MCF 10A (cell line): ENCODE measurements at regions not wholly inside any gene's neighbourhood (a gene's known extent, or its start where the extent isn't known, plus 50 kb on each side); places are given as distances from the start of the nearest gene placed in this dataset.

ENCODE experiments used
- BruUV-seq: library from RNA; stranded (reverse); fragments of 400-500 nt; replicated peaks from 2 replicates; lab custom pipeline; 2021; lab: Mats Ljungman, UMichigan
- CTCF ChIA-PET: fragments of 300-600 bp; sonication (Branson Sonifier 250); formaldehyde crosslinking; extraction: SDS; loops from one replicate; lab custom pipeline; 2021; ENCODE audit warnings: antibody characterized with exemption, inconsistent platforms; lab: Yijun Ruan, JAX
- POLR2A ChIA-PET: fragments of 300-600, 350-650 bp; sonication (Branson Sonifier 250); formaldehyde crosslinking; extraction: SDS; loops from one replicate; lab custom pipeline; 2020; ENCODE audit warnings: antibody characterized with exemption, inconsistent platforms; lab: Yijun Ruan, JAX
- DNase-seq: peaks from one replicate; pipeline ENCODE4 v3.0.0-alpha.2; 2018; ENCODE audit not compliant: unreplicated experiment
- H3K27ac Mint-ChIP-seq: one replicate; pipeline ENCODE4 v1.8.0; 2022; ENCODE audit warnings: mild to moderate bottlenecking, low read depth, mixed read lengths; ENCODE audit not compliant: unreplicated experiment
- H3K27me3 Mint-ChIP-seq: one replicate; pipeline ENCODE4 v1.8.0; 2022; ENCODE audit warnings: mixed read lengths; ENCODE audit not compliant: insufficient read depth, unreplicated experiment
- H3K36me3 Mint-ChIP-seq: one replicate; pipeline ENCODE4 v1.8.0; 2022; ENCODE audit warnings: mild to moderate bottlenecking, moderate library complexity, mixed read lengths; ENCODE audit not compliant: insufficient read depth, unreplicated experiment
- H3K4me1 Mint-ChIP-seq: one replicate; pipeline ENCODE4 v1.8.0; 2022; ENCODE audit warnings: mixed read lengths; ENCODE audit not compliant: insufficient read depth, unreplicated experiment
- H3K4me3 Mint-ChIP-seq: one replicate; pipeline ENCODE4 v1.8.0; 2022; ENCODE audit warnings: mild to moderate bottlenecking, moderate library complexity, mixed read lengths; ENCODE audit not compliant: unreplicated experiment
- H3K9me3 Mint-ChIP-seq: one replicate; pipeline ENCODE4 v1.8.0; 2022; ENCODE audit warnings: mixed read lengths; ENCODE audit not compliant: unreplicated experiment
- intact Hi-C: fragments of 100-400 bp; cut with micrococcal nuclease; formaldehyde crosslinking; loops from 2 replicates; pipeline ENCODE4 v1.14.1; 2022
- TF ChIP-seq, protein P1 (sequence below): fragments of 200-600 bp; IDR thresholded peaks from one replicate; pipeline ENCODE4 v1.8.0; 2022; ENCODE audit warnings: antibody characterized with exemption, mild to moderate bottlenecking; ENCODE audit not compliant: unreplicated experiment

DNA sequence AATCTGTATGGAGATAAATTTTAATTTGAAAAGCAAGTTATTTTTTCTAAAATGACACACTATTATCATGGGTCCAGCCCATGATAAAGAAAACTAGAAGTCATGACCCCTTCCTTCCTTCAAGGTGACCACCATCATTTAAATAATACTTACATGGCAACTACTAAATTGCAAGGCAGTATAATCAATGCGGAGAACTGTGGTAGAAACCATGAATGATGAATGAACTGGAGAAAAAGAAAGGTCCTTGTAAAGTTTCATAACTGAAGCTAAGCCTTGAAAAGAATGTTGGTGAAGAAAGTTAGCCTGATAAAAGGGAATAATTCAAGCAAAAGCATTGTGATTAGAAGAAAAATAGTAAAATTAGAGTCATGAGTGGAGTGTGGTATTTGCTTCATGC, 222.9 kb upstream of the TBC1D5 start:
- no peaks in the 10 kb centered on the region for H3K9me3 Mint-ChIP-seq
- no peaks in the 10 kb centered on the region for H3K36me3 Mint-ChIP-seq
- no peaks in the 10 kb centered on the region for H3K4me1 Mint-ChIP-seq
- DNase-seq: no peak
- POLR2A ChIA-PET: no interaction called here
- no peaks in the 10 kb centered on the region for H3K27me3 Mint-ChIP-seq
- no peak overlapping the region for H3K4me3 Mint-ChIP-seq
- intact Hi-C loops: no loop called here
- TF ChIP-seq, protein P1, sequence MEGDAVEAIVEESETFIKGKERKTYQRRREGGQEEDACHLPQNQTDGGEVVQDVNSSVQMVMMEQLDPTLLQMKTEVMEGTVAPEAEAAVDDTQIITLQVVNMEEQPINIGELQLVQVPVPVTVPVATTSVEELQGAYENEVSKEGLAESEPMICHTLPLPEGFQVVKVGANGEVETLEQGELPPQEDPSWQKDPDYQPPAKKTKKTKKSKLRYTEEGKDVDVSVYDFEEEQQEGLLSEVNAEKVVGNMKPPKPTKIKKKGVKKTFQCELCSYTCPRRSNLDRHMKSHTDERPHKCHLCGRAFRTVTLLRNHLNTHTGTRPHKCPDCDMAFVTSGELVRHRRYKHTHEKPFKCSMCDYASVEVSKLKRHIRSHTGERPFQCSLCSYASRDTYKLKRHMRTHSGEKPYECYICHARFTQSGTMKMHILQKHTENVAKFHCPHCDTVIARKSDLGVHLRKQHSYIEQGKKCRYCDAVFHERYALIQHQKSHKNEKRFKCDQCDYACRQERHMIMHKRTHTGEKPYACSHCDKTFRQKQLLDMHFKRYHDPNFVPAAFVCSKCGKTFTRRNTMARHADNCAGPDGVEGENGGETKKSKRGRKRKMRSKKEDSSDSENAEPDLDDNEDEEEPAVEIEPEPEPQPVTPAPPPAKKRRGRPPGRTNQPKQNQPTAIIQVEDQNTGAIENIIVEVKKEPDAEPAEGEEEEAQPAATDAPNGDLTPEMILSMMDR: no peak
- H3K27ac Mint-ChIP-seq: no peak overlapping the region
- CTCF ChIA-PET: no interaction called here
- no TSS peak for BruUV-seq

DNA sequence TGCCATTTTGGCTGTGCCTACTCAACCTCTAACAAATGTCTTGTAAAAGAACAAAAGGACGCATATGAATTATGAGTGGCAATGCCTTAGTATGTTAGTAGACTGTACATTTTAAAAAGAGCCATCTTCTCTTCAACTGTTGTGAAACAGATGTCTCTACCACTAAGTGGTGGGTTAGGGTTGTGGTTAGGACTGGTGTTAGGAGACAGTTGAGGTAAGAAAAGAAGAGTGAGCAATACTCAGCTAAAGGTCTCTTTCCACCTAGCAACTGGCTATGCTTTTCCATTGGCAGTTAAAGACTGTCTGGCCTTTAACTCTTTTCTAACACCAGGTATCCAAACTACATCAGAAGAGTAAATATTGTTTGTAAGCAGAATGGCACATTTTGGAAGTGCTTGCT, 221.7 kb upstream of the TBC1D5 start:
- H3K4me1 Mint-ChIP-seq: no peaks in the 10 kb centered on the region
- CTCF ChIA-PET: no interaction called here
- no peak for DNase-seq
- intact Hi-C loops: no loop called here
- H3K36me3 Mint-ChIP-seq: no peaks in the 10 kb centered on the region
- no peak overlapping the region for H3K4me3 Mint-ChIP-seq
- TF ChIP-seq, protein P1: no peak
- H3K27ac Mint-ChIP-seq: no peak overlapping the region
- no TSS peak for BruUV-seq
- POLR2A ChIA-PET: no interaction called here
- no peaks in the 10 kb centered on the region for H3K9me3 Mint-ChIP-seq
- no peaks in the 10 kb centered on the region for H3K27me3 Mint-ChIP-seq

DNA sequence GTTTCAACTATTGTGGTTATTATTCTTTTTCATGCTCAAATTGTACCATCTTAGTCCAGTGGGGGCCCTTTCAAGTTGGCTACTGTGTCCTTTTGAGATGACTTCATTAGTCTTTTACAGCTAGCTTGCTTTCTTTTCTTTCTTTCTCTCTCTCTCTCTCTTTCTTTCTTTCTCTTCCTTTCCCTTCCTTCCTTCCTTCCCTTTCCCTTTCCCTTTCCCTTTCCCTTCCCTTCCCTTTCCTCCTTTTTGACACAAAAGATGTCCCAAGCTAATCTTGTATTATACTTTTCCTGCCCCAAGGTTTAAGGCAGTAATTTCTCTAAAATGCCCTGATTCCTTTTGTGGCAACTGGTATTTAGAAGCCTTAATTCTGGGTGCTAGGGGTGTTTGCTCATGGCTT, 213.0 kb upstream of the TBC1D5 start:
- Mint-ChIP-seq H3K4me1 (no peaks in the 10 kb centered on the region), H3K9me3 (no peaks in the 10 kb centered on the region), H3K36me3 (no peaks in the 10 kb centered on the region), H3K4me3 (no peak overlapping the region), H3K27ac (no peak overlapping the region), H3K27me3 (no peaks in the 10 kb centered on the region)
- no peak for DNase-seq
- TF ChIP-seq, protein P1: no peak
- no TSS peak for BruUV-seq
- CTCF ChIA-PET: interaction anchor here (0.6 kb wide), 1 partner anchor 1109 kb away, joined by 3 read pairs; no protein-coding TSS in a partner anchor
- intact Hi-C loops: no loop called here
- POLR2A ChIA-PET: no interaction called here

DNA sequence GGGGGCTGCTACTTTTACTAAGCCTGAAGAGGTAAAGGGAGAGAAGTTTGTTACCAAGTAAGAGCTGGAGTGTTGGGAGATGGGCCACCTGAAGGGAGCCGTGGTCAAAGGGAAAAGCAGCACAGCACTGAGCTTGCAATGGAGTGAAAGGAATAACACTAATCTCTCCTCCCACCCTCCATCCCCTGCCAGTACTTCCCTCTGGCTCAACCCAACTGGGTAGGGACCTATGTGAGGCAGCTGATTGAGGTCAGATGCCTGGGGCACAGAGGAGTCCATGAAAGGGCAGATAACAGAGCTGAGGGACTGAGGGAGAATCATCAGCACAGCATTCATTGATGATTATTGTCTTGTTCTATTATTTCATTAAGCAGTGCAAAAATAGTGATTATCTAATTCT, 212.4 kb upstream of the TBC1D5 start:
- BruUV-seq: no TSS peak
- Mint-ChIP-seq H3K4me1 (no peaks in the 10 kb centered on the region), H3K4me3 (no peak overlapping the region), H3K9me3 (no peaks in the 10 kb centered on the region), H3K27ac (no peak overlapping the region), H3K27me3 (no peaks in the 10 kb centered on the region), H3K36me3 (no peaks in the 10 kb centered on the region)
- ChIA-PET POLR2A (no interaction called here), CTCF (interaction anchor here (0.6 kb wide), 1 partner anchor 1110 kb away, joined by 3 read pairs; no protein-coding TSS in a partner anchor)
- intact Hi-C loops: no loop called here
- no peak for DNase-seq
- TF ChIP-seq, protein P1: no peak
